ENCODE measurements at regions not wholly inside any gene's neighbourhood (a gene's known extent, or its start where the extent isn't known, plus 50 kb on each side); places are given as distances from the start of the nearest gene placed in this dataset.

- Histone ChIP-seq H3K27ac (ENCODE audit: low read depth in 1 of 2, low read length in 1 of 2) (no peak overlapping the region), H3K9ac (ENCODE audit: insufficient read depth in 1 of 2, low read length in 2 of 2) (no peak overlapping the region), H3K4me3 (no peak overlapping the region), H3K9me3 (ENCODE audit: control insufficient read depth in 4 of 4, insufficient read depth in 3 of 4, low read length in 3 of 4) (peaks cover 0 to 22% (median 4%) of the 10 kb centered on the region in 4 donors), H3K36me3 (ENCODE audit: control insufficient read depth in 4 of 4, insufficient read depth in 4 of 4, low read length in 4 of 4) (no peaks in the 10 kb centered on the region), H3K4me1 (ENCODE audit: control insufficient read depth in 5 of 5, insufficient read depth in 5 of 5, low read length in 5 of 5) (no peaks in the 10 kb centered on the region), H3K27me3 (ENCODE audit: control insufficient read depth in 3 of 3, insufficient read depth in 3 of 3, low read length in 2 of 3) (no peaks in the 10 kb centered on the region)
- 84 to 94% methylated on average over 1 of the region's 1 CpG for WGBS, 2 donors
- TF ChIP-seq, protein P1, sequence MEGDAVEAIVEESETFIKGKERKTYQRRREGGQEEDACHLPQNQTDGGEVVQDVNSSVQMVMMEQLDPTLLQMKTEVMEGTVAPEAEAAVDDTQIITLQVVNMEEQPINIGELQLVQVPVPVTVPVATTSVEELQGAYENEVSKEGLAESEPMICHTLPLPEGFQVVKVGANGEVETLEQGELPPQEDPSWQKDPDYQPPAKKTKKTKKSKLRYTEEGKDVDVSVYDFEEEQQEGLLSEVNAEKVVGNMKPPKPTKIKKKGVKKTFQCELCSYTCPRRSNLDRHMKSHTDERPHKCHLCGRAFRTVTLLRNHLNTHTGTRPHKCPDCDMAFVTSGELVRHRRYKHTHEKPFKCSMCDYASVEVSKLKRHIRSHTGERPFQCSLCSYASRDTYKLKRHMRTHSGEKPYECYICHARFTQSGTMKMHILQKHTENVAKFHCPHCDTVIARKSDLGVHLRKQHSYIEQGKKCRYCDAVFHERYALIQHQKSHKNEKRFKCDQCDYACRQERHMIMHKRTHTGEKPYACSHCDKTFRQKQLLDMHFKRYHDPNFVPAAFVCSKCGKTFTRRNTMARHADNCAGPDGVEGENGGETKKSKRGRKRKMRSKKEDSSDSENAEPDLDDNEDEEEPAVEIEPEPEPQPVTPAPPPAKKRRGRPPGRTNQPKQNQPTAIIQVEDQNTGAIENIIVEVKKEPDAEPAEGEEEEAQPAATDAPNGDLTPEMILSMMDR (IDR thresholded peaks at IDR 0.05; ENCODE audit: control extremely low read depth, extremely low read depth) = no peak
- DNase-seq = no peak
- ATAC-seq (ENCODE audit: insufficient read depth, low FRiP score) = no peak
These were observed 81.9 kb downstream of the ATPSCKMT start for GRCh38 chr5:10167806-10168205.

- Histone ChIP-seq H3K27ac (ENCODE audit: low read depth in 1 of 2, low read length in 1 of 2) (no peak overlapping the region), H3K9ac (ENCODE audit: insufficient read depth in 1 of 2, low read length in 2 of 2) (no peak overlapping the region), H3K36me3 (ENCODE audit: control insufficient read depth in 4 of 4, insufficient read depth in 4 of 4, low read length in 4 of 4) (no peaks in the 10 kb centered on the region), H3K27me3 (ENCODE audit: control insufficient read depth in 3 of 3, insufficient read depth in 3 of 3, low read length in 2 of 3) (no peaks in the 10 kb centered on the region), H3K4me1 (ENCODE audit: control insufficient read depth in 5 of 5, insufficient read depth in 5 of 5, low read length in 5 of 5) (no peaks in the 10 kb centered on the region), H3K4me3 (no peak overlapping the region), H3K9me3 (ENCODE audit: control insufficient read depth in 4 of 4, insufficient read depth in 3 of 4, low read length in 3 of 4) (peaks cover 0 to 22% (median 4%) of the 10 kb centered on the region in 4 donors)
- TF ChIP-seq, protein P1 (IDR thresholded peaks at IDR 0.05; ENCODE audit: control extremely low read depth, extremely low read depth) = no peak
- ATAC-seq (ENCODE audit: insufficient read depth, low FRiP score) (no peak), DNase-seq (no peak)
- WGBS, 2 donors = 98 to 100% methylated on average over 1 of the region's 1 CpG
These were observed 83.3 kb downstream of the ATPSCKMT start for GRCh38 chr5:10166392-10166791.

- 36 to 48% methylated on average over 5 of the region's 5 CpGs for WGBS, 2 donors
- H3K4me3 ChIP-seq = no peak overlapping the region
- no peak for ATAC-seq (ENCODE audit: insufficient read depth, low FRiP score)
- no peak overlapping the region for H3K27ac ChIP-seq (ENCODE audit: low read depth in 1 of 2, low read length in 1 of 2)
- no peak overlapping the region for H3K9ac ChIP-seq (ENCODE audit: insufficient read depth in 1 of 2, low read length in 2 of 2)
- H3K4me1 ChIP-seq (ENCODE audit: control insufficient read depth in 5 of 5, insufficient read depth in 5 of 5, low read length in 5 of 5) = no peaks in the 10 kb centered on the region
- H3K36me3 ChIP-seq (ENCODE audit: control insufficient read depth in 4 of 4, insufficient read depth in 4 of 4, low read length in 4 of 4) = no peaks in the 10 kb centered on the region
- DNase-seq = no peak
- peaks cover 0 to 17% (median 4%) of the 10 kb centered on the region in 4 donors for H3K9me3 ChIP-seq (ENCODE audit: control insufficient read depth in 4 of 4, insufficient read depth in 3 of 4, low read length in 3 of 4)
- H3K27me3 ChIP-seq (ENCODE audit: control insufficient read depth in 3 of 3, insufficient read depth in 3 of 3, low read length in 2 of 3) = no peaks in the 10 kb centered on the region
- TF ChIP-seq, protein P1 (IDR thresholded peaks at IDR 0.05; ENCODE audit: control extremely low read depth, extremely low read depth) = no peak
These were observed 87.2 kb downstream of the ATPSCKMT start for GRCh38 chr5:10162468-10162867.

GRCh38 chr5:10161778-10162177 lies 87.9 kb downstream of the ATPSCKMT start:
- TF ChIP-seq, protein P1 (IDR thresholded peaks at IDR 0.05; ENCODE audit: control extremely low read depth, extremely low read depth) = no peak
- Histone ChIP-seq H3K36me3 (ENCODE audit: control insufficient read depth in 4 of 4, insufficient read depth in 4 of 4, low read length in 4 of 4) (no peaks in the 10 kb centered on the region), H3K9ac (ENCODE audit: insufficient read depth in 1 of 2, low read length in 2 of 2) (no peak overlapping the region), H3K9me3 (ENCODE audit: control insufficient read depth in 4 of 4, insufficient read depth in 3 of 4, low read length in 3 of 4) (peaks cover 0 to 13% (median 4%) of the 10 kb centered on the region in 4 donors), H3K27me3 (ENCODE audit: control insufficient read depth in 3 of 3, insufficient read depth in 3 of 3, low read length in 2 of 3) (no peaks in the 10 kb centered on the region), H3K27ac (ENCODE audit: low read depth in 1 of 2, low read length in 1 of 2) (no peak overlapping the region), H3K4me1 (ENCODE audit: control insufficient read depth in 5 of 5, insufficient read depth in 5 of 5, low read length in 5 of 5) (no peaks in the 10 kb centered on the region), H3K4me3 (no peak overlapping the region)
- WGBS, 2 donors = 72 to 80% methylated on average over 3 of the region's 3 CpGs
- ATAC-seq (ENCODE audit: insufficient read depth, low FRiP score) = no peak
- DNase-seq = no peak
